NCI-H187 (cell line): ENCODE measurements at regions not wholly inside any gene's neighbourhood (a gene's known extent, or its start where the extent isn't known, plus 50 kb on each side); places are given as distances from the start of the nearest gene placed in this dataset.
"Not testable (repeated sequence)": the region's sequence is repeated elsewhere in the genome, so short reads cannot be mapped to it uniquely, and the experiment has no call there.

Experiments
- DNase-seq, 2 experiments: peaks; one replicate each; lab custom pipeline; 2025; lab: John Stamatoyannopoulos, UW

- no peak for DNase-seq
These were observed 517.5 kb downstream of the KLF5 start for GRCh38 chr13:73576291-73576690.

GRCh38 chr13:73572824-73573223 is 514.0 kb downstream of the KLF5 start:
- DNase-seq: no peak

- DNase-seq: no peak
These were observed 512.6 kb downstream of the KLF5 start for GRCh38 chr13:73571376-73571775.

- DNase-seq: no peak
These were observed 498.1 kb downstream of the KLF5 start for GRCh38 chr13:73556902-73557301.

- peak; percentile 24 to 51 for DNase-seq
These were observed 497.3 kb downstream of the KLF5 start for GRCh38 chr13:73556128-73556527.

GRCh38 chr13:73551736-73552135 is 492.9 kb downstream of the KLF5 start:
- no peak for DNase-seq

GRCh38 chr13:73549717-73550116 is 490.9 kb downstream of the KLF5 start:
- DNase-seq: no peak

GRCh38 chr13:73548449-73548848 is 489.6 kb downstream of the KLF5 start:
- no peak for DNase-seq

GRCh38 chr13:73547239-73547638 is 488.4 kb downstream of the KLF5 start:
- no peak for DNase-seq

GRCh38 chr13:73544175-73544574 is 485.4 kb downstream of the KLF5 start:
- DNase-seq: no peak

GRCh38 chr13:73542446-73542845 is 483.6 kb downstream of the KLF5 start:
- DNase-seq: no peak

GRCh38 chr13:73536865-73537264 is 478.1 kb downstream of the KLF5 start:
- DNase-seq: no peak

- no peak for DNase-seq
These were observed 476.5 kb downstream of the KLF5 start for GRCh38 chr13:73535341-73535740.

- DNase-seq: no peak
These were observed 474.2 kb downstream of the KLF5 start for GRCh38 chr13:73532987-73533510.

- DNase-seq: no peak
These were observed 473.8 kb downstream of the KLF5 start for GRCh38 chr13:73532582-73532981.

- DNase-seq: no peak
These were observed 472.2 kb downstream of the KLF5 start for GRCh38 chr13:73531014-73531413.

GRCh38 chr13:73522937-73523336 is 464.1 kb downstream of the KLF5 start:
- peak; percentile 41 to 65 for DNase-seq

- DNase-seq: no peak
These were observed 463.2 kb downstream of the KLF5 start for GRCh38 chr13:73521985-73522524.

- peak; percentile 24 to 47 for DNase-seq
These were observed 462.5 kb downstream of the KLF5 start for GRCh38 chr13:73521290-73521624.

- peak in 1 of 2 experiments; percentile 38 for DNase-seq
These were observed 461.9 kb downstream of the KLF5 start for GRCh38 chr13:73520566-73521289.

- not testable (repeated sequence) for DNase-seq
These were observed 461.3 kb downstream of the KLF5 start for GRCh38 chr13:73520135-73520534.

- DNase-seq: peak; percentile 85 to 98
These were observed 460.8 kb downstream of the KLF5 start for GRCh38 chr13:73519396-73520116.

GRCh38 chr13:73517766-73518165 is 459.0 kb downstream of the KLF5 start:
- DNase-seq: no peak
